ENCODE measurements at regions not wholly inside any gene's neighbourhood (a gene's known extent, or its start where the extent isn't known, plus 50 kb on each side); places are given as distances from the start of the nearest gene placed in this dataset.

DNA sequence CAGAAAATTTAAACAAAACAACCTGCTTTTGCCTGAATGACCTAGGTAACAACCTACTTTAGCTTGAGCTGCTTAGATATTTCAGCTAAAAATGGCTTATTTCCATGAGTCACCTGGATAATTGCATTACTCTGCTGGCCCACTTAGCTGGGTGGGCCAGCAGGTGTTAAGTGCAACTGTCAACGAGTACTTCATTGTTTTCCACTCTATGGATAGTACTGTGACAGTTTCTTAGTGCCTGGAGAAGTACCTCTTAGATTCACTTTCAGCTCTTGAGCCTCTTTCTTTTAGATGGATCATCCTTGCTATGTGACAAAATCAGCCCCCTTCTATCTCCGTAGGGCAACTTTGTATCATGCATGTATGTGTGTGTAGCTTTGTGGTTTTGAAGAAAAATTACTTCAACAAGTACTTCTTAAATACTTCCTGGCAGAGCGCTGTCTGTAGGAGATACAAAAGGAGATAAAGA is 368.2 kb upstream of the ATP2B1 start:
- ATAC-seq (ENCODE audit: low read depth), result no peak
- H3K27ac Mint-ChIP-seq, result no peak overlapping the region
- no peak for DNase-seq (ENCODE audit: low spot score in 2 of 2)
- peaks cover 5% of the 10 kb centered on the region for H3K36me3 Mint-ChIP-seq
- peaks cover 7% of the 10 kb centered on the region for H3K4me1 Mint-ChIP-seq
- H3K27me3 Mint-ChIP-seq, result peaks cover 2% of the 10 kb centered on the region
- H3K4me3 Mint-ChIP-seq, result no peak overlapping the region
- H3K9me3 Mint-ChIP-seq, result peaks cover 5% of the 10 kb centered on the region

DNA sequence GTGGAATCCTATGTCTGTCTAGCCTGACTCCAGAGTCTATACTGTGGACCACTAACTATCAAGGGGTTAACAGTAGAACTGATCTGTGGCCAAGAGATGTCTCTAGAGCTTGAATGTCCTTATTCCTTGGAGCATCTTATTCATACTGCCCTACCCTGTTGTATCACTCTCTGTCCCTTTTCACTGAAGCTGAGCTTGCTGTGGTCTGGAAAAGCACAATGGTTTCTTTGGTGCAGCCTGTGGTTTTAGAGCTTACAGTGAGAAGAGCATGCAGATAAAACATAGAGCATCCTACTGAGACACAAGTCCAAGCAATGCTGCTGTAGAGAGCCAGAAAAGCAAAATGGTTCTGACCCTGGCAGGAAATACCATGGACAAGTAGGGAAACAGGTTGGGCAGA is 367.0 kb upstream of the ATP2B1 start:
- Mint-ChIP-seq H3K27me3 (peaks cover 2% of the 10 kb centered on the region), H3K4me3 (no peak overlapping the region), H3K9me3 (peaks cover 9% of the 10 kb centered on the region), H3K27ac (no peak overlapping the region), H3K4me1 (peaks cover 7% of the 10 kb centered on the region), H3K36me3 (peaks cover 8% of the 10 kb centered on the region)
- no peak for DNase-seq (ENCODE audit: low spot score in 2 of 2)
- no peak for ATAC-seq (ENCODE audit: low read depth)

- peaks cover 12% of the 10 kb centered on the region for H3K9me3 Mint-ChIP-seq
- ATAC-seq (ENCODE audit: low read depth), result peak; percentile 57
- H3K27me3 Mint-ChIP-seq, result peaks cover 2% of the 10 kb centered on the region
- H3K36me3 Mint-ChIP-seq, result peaks cover 16% of the 10 kb centered on the region
- no peak overlapping the region for H3K4me3 Mint-ChIP-seq
- no peak overlapping the region for H3K27ac Mint-ChIP-seq
- peaks cover 7% of the 10 kb centered on the region for H3K4me1 Mint-ChIP-seq
- no peak for DNase-seq (ENCODE audit: low spot score in 2 of 2)
Observed at GRCh38 chr12:90074086-90074485, 365.4 kb upstream of the ATP2B1 start.

DNA sequence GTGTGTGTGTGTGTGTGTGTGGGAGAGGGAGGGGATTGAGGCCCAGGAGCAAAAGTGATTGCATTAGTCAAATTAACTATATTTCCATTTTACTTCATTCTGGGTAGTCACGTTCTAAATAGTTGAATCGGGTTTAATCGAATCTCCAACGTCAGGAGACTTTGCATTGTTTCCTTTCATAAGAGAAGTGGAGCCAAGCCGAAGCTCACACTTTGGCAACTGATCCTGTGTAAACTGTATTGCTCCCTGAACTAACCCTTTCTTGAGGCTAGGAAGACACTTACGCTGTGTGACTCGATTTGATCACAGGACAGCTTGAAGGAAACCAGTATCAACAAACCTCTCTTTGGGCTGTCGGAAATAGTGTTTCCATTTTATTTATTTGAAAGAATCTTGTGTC is 363.4 kb upstream of the ATP2B1 start:
- Mint-ChIP-seq H3K4me1 (peaks cover 7% of the 10 kb centered on the region), H3K27me3 (peaks cover 2% of the 10 kb centered on the region), H3K27ac (no peak overlapping the region), H3K9me3 (peaks cover 12% of the 10 kb centered on the region), H3K4me3 (no peak overlapping the region), H3K36me3 (peaks cover 16% of the 10 kb centered on the region)
- ATAC-seq (ENCODE audit: low read depth), result no peak
- no peak for DNase-seq (ENCODE audit: low spot score in 2 of 2)

GRCh38 chr12:90069711-90070110 is 361.1 kb upstream of the ATP2B1 start:
- no peaks in the 10 kb centered on the region for H3K27me3 Mint-ChIP-seq
- peaks cover 13% of the 10 kb centered on the region for H3K36me3 Mint-ChIP-seq
- no peak for DNase-seq (ENCODE audit: low spot score in 2 of 2)
- H3K4me3 Mint-ChIP-seq, result no peak overlapping the region
- H3K9me3 Mint-ChIP-seq, result peaks cover 9% of the 10 kb centered on the region
- H3K4me1 Mint-ChIP-seq, result peaks cover 10% of the 10 kb centered on the region
- no peak overlapping the region for H3K27ac Mint-ChIP-seq
- ATAC-seq (ENCODE audit: low read depth), result no peak

- no peak overlapping the region for H3K4me3 Mint-ChIP-seq
- H3K36me3 Mint-ChIP-seq, result peaks cover 11% of the 10 kb centered on the region
- DNase-seq (ENCODE audit: low spot score in 2 of 2) (no peak), ATAC-seq (ENCODE audit: low read depth) (no peak)
- no peaks in the 10 kb centered on the region for H3K27me3 Mint-ChIP-seq
- H3K4me1 Mint-ChIP-seq, result peaks cover 6% of the 10 kb centered on the region
- peaks cover 7% of the 10 kb centered on the region for H3K9me3 Mint-ChIP-seq
- H3K27ac Mint-ChIP-seq, result no peak overlapping the region
Observed at GRCh38 chr12:90067791-90068190, 359.2 kb upstream of the ATP2B1 start.

GRCh38 chr12:90064852-90065801 is 356.5 kb upstream of the ATP2B1 start:
- Mint-ChIP-seq H3K4me1 (peaks cover 6% of the 10 kb centered on the region), H3K27ac (no peak overlapping the region), H3K9me3 (no peaks in the 10 kb centered on the region), H3K4me3 (no peak overlapping the region), H3K36me3 (peaks cover 3% of the 10 kb centered on the region), H3K27me3 (no peaks in the 10 kb centered on the region)
- ATAC-seq (ENCODE audit: low read depth) (no peak), DNase-seq (ENCODE audit: low spot score in 2 of 2) (no peak)

GRCh38 chr12:90062799-90063198 is 354.2 kb upstream of the ATP2B1 start:
- DNase-seq (ENCODE audit: low spot score in 2 of 2) (no peak), ATAC-seq (ENCODE audit: low read depth) (no peak)
- no peaks in the 10 kb centered on the region for H3K9me3 Mint-ChIP-seq
- no peak overlapping the region for H3K27ac Mint-ChIP-seq
- H3K27me3 Mint-ChIP-seq, result no peaks in the 10 kb centered on the region
- H3K4me1 Mint-ChIP-seq, result peaks cover 6% of the 10 kb centered on the region
- H3K4me3 Mint-ChIP-seq, result no peak overlapping the region
- H3K36me3 Mint-ChIP-seq, result no peaks in the 10 kb centered on the region

DNA sequence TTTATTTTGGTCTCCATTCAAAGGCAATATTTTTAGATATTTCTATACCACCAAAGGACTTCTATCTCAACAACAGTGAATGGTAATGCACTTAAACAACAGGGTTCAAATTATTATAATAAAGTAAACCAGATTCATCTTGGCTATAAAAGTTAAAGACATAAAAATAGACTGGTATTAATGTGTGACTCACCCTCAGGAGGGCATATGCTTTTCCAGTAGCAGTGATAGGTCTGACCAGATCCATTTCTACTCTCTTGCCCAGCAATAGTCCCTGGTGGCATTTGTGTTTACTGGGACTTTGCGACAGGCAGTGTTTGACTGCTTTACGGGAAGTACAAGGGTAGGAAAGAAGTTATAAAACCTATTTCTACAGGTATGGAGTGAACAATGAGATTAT is 353.2 kb upstream of the ATP2B1 start:
- Mint-ChIP-seq H3K4me3 (no peak overlapping the region), H3K27ac (no peak overlapping the region), H3K36me3 (no peaks in the 10 kb centered on the region), H3K4me1 (peaks cover 6% of the 10 kb centered on the region), H3K27me3 (no peaks in the 10 kb centered on the region), H3K9me3 (no peaks in the 10 kb centered on the region)
- ATAC-seq (ENCODE audit: low read depth) (no peak), DNase-seq (ENCODE audit: low spot score in 2 of 2) (no peak)

- no peak overlapping the region for H3K4me3 Mint-ChIP-seq
- no peak overlapping the region for H3K27ac Mint-ChIP-seq
- H3K4me1 Mint-ChIP-seq, result peaks cover under 1% of the 10 kb centered on the region
- no peak for DNase-seq (ENCODE audit: low spot score in 2 of 2)
- H3K36me3 Mint-ChIP-seq, result no peaks in the 10 kb centered on the region
- no peak for ATAC-seq (ENCODE audit: low read depth)
- no peaks in the 10 kb centered on the region for H3K27me3 Mint-ChIP-seq
- no peaks in the 10 kb centered on the region for H3K9me3 Mint-ChIP-seq
Observed at GRCh38 chr12:90060031-90060430, 351.4 kb upstream of the ATP2B1 start.

GRCh38 chr12:90058704-90059103 is 350.1 kb upstream of the ATP2B1 start:
- Mint-ChIP-seq H3K4me3 (no peak overlapping the region), H3K9me3 (no peaks in the 10 kb centered on the region), H3K27me3 (no peaks in the 10 kb centered on the region), H3K36me3 (no peaks in the 10 kb centered on the region), H3K4me1 (no peaks in the 10 kb centered on the region), H3K27ac (no peak overlapping the region)
- no peak for DNase-seq (ENCODE audit: low spot score in 2 of 2)
- no peak for ATAC-seq (ENCODE audit: low read depth)

- DNase-seq (ENCODE audit: low spot score in 2 of 2), result no peak
- peaks cover 1% of the 10 kb centered on the region for H3K9me3 Mint-ChIP-seq
- H3K27ac Mint-ChIP-seq, result no peak overlapping the region
- no peaks in the 10 kb centered on the region for H3K4me1 Mint-ChIP-seq
- no peak for ATAC-seq (ENCODE audit: low read depth)
- no peaks in the 10 kb centered on the region for H3K27me3 Mint-ChIP-seq
- H3K36me3 Mint-ChIP-seq, result no peaks in the 10 kb centered on the region
- no peak overlapping the region for H3K4me3 Mint-ChIP-seq
Observed at GRCh38 chr12:90055071-90055470, 346.4 kb upstream of the ATP2B1 start.

DNA sequence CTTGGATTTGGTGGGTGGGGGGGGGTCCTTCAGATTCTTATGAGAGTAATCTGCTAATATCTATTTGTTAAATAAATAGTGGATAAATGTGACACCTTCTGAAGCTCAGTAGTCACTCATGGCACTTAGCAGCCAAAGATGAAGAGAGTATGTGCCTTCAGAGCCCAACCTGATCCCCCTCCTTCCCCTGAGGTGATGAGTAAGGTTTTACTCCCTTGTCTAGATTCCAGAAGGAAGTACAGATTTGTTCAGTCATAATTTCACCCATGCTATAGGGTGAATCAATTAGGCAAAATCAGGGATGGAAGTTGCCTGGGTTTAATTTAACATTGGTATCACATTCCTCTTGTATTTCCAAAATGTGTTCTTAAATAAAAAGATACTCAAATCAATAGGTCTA is 340.3 kb upstream of the ATP2B1 start:
- DNase-seq (ENCODE audit: low spot score in 2 of 2) (no peak), ATAC-seq (ENCODE audit: low read depth) (no peak)
- Mint-ChIP-seq H3K27me3 (no peaks in the 10 kb centered on the region), H3K9me3 (peaks cover 1% of the 10 kb centered on the region), H3K4me3 (no peak overlapping the region), H3K36me3 (no peaks in the 10 kb centered on the region), H3K27ac (no peak overlapping the region), H3K4me1 (peaks cover 2% of the 10 kb centered on the region)

GRCh38 chr12:90045559-90045958 is 336.9 kb upstream of the ATP2B1 start:
- no peaks in the 10 kb centered on the region for H3K36me3 Mint-ChIP-seq
- no peaks in the 10 kb centered on the region for H3K27me3 Mint-ChIP-seq
- DNase-seq (ENCODE audit: low spot score in 2 of 2) (no peak), ATAC-seq (ENCODE audit: low read depth) (no peak)
- H3K27ac Mint-ChIP-seq, result no peak overlapping the region
- H3K9me3 Mint-ChIP-seq, result no peaks in the 10 kb centered on the region
- peaks cover 7% of the 10 kb centered on the region for H3K4me1 Mint-ChIP-seq
- H3K4me3 Mint-ChIP-seq, result no peak overlapping the region

- no peak overlapping the region for H3K4me3 Mint-ChIP-seq
- H3K4me1 Mint-ChIP-seq, result peaks cover 7% of the 10 kb centered on the region
- H3K36me3 Mint-ChIP-seq, result no peaks in the 10 kb centered on the region
- no peak overlapping the region for H3K27ac Mint-ChIP-seq
- H3K9me3 Mint-ChIP-seq, result no peaks in the 10 kb centered on the region
- ATAC-seq (ENCODE audit: low read depth) (no peak), DNase-seq (ENCODE audit: low spot score in 2 of 2) (no peak)
- no peaks in the 10 kb centered on the region for H3K27me3 Mint-ChIP-seq
Observed at GRCh38 chr12:90044069-90044468, 335.4 kb upstream of the ATP2B1 start.
